DLD1 (cell line): ENCODE measurements at regions not wholly inside any gene's neighbourhood (a gene's known extent, or its start where the extent isn't known, plus 50 kb on each side); places are given as distances from the start of the nearest gene placed in this dataset.

Source experiments
- in situ Hi-C: cut with HindIII; loops from 2 replicates; pipeline ENCODE4 v1.10.0; 2017; ENCODE audit warnings: low sequenced_read_pairs

GRCh38 chr13:107447591-107447990 is 767.7 kb downstream of the LIG4 start:
- in situ Hi-C loops, result no loop called here

DNA sequence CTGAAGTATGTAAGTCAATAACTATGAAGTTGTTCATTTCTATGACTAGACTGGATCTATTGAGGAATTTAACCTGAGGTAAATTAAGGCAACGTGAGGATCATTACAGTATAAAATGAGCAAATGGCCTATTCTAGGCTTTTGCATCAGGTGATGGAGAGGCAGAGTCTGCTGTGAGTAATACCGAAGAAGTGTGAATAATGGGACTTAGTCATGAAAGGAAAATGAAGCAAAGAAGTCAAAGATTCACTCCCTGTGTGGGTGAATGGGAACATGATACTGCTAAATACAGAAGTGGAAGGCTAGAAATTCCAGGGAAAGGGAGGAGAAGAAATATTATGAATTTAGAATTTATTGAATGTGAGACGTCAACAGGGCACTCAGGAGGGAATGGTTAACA is 774.1 kb downstream of the LIG4 start:
- in situ Hi-C loops, result no loop called here

- in situ Hi-C loops, result no loop called here
Observed at GRCh38 chr13:107438251-107438650, 777.1 kb downstream of the LIG4 start.

DNA sequence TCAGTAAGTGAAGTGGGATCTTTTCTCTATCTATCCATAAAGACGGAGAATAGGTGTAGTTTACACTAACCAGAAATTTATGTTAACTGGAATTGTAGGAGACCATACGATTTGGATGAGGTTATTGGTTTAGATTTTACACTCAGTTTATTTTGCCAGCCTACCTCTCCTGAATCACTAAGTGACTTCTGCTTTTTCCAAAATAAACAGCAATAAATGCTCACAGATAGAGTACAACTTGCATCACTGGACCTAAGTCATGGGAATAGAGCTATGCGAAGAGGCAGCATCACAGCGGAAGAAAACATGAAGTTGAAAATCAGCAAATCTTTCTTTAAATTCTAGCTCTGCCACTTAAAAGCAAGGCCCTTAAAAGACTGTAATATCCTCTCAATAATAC is 781.0 kb downstream of the LIG4 start:
- in situ Hi-C loops, result no loop called here

- in situ Hi-C loops, result no loop called here
Observed at GRCh38 chr13:107427536-107427935, 787.8 kb downstream of the LIG4 start.

DNA sequence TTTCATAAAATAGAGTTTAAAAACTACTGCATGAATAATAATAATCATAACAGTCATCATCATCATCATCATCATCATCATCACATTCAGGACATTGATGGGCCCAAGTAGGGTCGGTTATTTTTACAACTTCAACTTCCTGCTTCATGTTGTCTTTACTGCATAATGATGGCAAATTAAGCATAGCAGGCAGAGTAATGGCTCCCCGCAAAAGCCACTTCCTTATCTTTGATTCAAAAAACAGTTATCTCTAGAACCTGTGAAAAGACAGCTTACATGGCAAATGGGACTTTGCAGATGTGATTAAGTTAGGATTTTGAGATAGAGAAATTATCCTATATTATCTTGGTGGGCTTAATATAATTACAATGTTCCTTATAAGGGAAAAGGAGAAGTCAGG is 792.9 kb downstream of the LIG4 start:
- in situ Hi-C loops, result no loop called here

DNA sequence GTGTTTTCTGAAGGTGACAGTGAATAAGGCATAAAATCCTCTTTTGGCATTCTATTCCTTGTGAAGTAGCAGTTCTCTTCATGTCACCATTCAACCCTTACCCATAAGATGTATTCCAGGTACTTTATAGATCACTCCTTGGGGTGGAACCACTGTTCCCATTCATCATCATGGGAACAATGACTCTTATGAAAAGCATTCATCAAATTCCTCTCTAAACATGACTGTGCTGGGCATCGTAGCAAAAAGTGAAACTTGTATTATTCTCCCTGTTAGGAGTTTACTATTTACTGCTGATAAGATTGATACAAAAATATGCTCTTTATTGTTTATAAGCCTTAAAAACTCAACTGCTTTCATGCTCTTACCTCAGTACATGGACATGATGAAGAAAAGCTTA is 793.4 kb downstream of the LIG4 start:
- in situ Hi-C loops, result no loop called here

DNA sequence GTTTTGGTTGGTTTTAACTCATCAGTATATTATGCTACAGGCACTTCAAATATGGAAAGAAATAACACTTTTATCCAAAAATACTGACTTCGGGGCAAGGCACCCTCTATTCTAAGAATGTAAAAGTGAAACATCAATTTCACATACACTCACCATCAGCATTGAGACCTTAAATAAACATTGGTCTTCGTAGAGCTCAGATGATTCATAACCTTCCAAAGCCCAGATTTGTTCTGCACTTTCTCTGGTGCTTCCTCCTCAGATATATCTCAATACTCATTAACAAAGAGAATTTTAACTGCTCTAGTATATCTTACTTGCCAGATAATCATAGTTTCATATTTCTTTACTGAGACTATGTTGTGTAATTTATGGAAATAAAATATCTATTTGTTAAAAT is 794.3 kb downstream of the LIG4 start:
- in situ Hi-C loops, result no loop called here

GRCh38 chr13:107413005-107413404 is 802.3 kb downstream of the LIG4 start:
- in situ Hi-C loops, result no loop called here

GRCh38 chr13:107407074-107407473 is 808.3 kb downstream of the LIG4 start:
- in situ Hi-C loops, result no loop called here

- in situ Hi-C loops, result no loop called here
Observed at GRCh38 chr13:107395927-107396662, 819.2 kb downstream of the LIG4 start.

- in situ Hi-C loops, result no loop called here
Observed at GRCh38 chr13:107392205-107392604, 823.1 kb downstream of the LIG4 start.

GRCh38 chr13:107387525-107387924 is 819.6 kb upstream of the ARGLU1 start:
- in situ Hi-C loops, result no loop called here

DNA sequence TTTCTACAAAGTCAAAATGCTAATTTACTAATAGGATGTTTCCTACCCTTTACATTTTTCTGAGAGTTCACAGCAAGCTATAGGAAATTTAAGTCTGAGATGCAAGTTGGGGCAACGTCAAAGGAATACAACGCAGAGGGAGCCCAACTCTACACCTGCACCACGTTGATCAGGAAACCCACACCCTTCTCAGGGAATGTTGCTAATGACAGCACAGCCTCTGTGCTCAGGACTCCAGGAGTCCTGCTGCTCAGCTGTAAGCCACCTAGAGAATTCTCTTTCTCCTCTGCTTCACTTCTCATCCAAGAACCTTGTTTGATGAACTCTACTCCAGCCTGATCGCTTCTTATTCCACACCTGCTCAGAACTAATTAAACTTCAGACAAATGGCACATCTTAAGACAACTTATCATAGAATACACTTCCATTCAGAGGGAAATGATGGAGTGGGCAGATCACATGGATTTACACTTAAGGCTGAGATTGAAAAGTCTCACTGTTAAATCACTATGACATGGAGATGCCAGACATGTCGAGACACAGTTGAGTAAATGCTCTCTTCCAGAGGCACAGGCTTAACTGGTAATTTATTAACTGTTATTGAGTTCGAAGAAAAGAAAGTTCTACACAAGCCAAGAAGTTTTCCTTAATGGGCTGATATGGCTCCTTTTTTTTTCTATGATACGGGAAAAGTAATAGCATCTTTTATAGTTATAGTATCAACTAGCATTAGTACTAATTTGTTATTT is 811.6 kb upstream of the ARGLU1 start:
- in situ Hi-C loops, result no loop called here

DNA sequence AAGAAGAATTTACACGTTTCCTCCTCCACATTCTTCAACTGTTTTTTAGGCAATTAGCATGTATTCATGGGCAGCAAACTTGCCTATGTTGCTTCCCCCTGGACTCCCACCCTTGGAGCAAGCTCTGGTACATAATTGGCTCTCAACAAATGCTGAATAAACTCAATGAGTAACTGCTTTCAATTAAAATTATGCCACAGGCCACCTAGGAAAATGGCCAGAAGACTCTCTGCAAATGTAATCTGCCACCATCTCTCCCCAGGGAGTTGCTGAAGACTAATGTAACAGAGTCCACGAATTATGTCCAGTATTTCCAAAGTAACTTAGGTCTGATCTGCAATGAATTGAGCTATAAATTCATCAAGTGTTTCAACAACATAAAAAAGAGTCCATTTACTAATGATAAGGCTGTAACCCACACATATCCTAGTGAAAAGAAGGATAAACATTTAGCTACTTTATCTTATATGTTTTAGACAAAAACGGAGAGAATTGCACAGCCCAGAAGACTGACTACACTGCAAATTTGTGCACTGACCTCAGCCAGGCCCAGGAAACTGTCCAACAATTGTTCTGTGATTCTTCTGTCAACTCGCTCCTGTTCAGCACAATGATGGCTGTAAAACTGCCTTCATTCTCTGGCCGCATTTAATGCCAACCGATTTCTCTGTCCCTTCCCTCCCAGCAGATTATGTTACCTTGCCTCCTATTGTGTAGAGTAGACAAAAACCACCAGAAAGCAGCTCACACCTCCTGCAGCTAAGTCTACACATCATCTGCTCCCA is 808.6 kb upstream of the ARGLU1 start:
- in situ Hi-C loops, result no loop called here

- in situ Hi-C loops, result no loop called here
Observed at GRCh38 chr13:107375701-107376340, 807.9 kb upstream of the ARGLU1 start.

- in situ Hi-C loops, result no loop called here
Observed at GRCh38 chr13:107374038-107374437, 806.1 kb upstream of the ARGLU1 start.

DNA sequence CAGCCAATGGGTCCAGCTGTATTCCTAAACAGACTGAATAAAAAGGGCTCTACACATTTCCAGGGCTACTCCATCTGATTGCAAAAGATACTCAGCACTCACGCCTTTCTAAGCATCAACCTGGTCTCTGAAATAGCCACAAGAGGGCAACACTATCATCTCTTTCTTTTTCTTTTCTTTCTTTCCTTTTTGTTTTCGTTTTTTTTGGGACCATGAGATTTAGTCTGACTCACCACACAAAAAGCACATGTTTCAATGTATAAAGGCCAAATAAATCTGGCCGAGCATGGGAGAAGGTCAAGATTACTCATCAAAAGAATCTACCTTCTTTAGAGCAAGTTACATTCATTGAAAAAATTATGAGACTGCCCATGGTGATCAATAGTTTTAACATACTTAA is 805.6 kb upstream of the ARGLU1 start:
- in situ Hi-C loops, result no loop called here

DNA sequence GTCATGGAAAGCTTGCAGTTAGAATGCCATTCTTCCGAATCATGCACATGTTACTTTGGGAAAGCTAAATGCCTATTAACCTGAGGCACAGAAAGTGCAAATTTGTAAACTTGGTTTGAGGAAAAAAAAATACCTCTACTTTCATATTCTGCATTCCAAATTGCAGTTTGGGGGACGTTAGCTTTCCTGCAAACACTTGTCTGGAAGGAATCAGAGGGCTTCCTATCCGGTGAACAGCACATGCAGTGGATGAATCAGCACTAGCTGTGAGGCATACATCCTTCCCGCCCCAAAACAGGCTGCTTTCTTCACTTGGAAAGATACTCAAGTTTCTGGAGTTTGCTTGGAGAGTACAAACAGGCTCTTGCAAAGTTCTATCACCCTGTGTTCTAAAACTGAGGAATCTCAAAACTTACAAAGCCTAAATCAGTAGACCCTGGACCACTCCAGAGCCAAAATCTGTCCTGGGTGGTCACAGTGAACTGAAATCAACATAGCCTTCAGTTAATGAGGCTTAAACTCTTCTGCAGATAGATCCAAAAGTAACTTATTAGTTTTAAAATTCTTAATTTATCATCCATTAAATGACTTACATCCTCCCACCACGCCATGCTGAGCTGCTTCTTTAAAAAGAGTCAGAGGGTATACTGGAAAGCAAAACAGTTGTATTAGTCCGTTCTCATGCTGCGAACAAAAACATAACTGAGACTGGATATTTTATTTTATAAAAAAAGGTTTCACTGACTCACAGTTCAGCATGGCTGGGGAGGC is 802.3 kb upstream of the ARGLU1 start:
- in situ Hi-C loops, result no loop called here

GRCh38 chr13:107367258-107367657 is 799.3 kb upstream of the ARGLU1 start:
- in situ Hi-C loops, result no loop called here
